ENCODE measurements at regions not wholly inside any gene's neighbourhood (a gene's known extent, or its start where the extent isn't known, plus 50 kb on each side); places are given as distances from the start of the nearest gene placed in this dataset.

DNA sequence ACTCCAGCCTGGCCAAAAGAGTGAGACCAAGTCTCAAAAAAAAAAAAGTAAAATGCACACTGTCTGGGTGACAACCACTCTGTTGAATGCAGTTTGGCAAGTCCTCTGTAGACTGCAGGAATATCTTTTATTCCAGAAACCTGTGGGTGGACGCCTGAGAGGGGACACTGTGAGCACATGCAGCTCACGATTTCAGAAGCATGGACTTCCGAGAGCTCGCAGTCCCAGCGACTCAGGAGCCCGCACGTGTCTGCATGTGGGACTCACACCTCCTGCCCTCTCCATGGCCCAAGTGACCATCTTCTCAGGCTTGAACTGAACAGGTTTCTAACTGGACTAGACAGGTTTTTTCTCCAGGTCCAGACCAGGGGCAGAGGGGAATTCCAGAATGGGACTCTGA, 388.6 kb upstream of the IRX2 start (continued):
- no peak for TF ChIP-seq SMAD1 (IDR thresholded peaks at IDR 0.05; ENCODE audit: low read depth, partially characterized antibody)
- TF ChIP-seq, protein P1, sequence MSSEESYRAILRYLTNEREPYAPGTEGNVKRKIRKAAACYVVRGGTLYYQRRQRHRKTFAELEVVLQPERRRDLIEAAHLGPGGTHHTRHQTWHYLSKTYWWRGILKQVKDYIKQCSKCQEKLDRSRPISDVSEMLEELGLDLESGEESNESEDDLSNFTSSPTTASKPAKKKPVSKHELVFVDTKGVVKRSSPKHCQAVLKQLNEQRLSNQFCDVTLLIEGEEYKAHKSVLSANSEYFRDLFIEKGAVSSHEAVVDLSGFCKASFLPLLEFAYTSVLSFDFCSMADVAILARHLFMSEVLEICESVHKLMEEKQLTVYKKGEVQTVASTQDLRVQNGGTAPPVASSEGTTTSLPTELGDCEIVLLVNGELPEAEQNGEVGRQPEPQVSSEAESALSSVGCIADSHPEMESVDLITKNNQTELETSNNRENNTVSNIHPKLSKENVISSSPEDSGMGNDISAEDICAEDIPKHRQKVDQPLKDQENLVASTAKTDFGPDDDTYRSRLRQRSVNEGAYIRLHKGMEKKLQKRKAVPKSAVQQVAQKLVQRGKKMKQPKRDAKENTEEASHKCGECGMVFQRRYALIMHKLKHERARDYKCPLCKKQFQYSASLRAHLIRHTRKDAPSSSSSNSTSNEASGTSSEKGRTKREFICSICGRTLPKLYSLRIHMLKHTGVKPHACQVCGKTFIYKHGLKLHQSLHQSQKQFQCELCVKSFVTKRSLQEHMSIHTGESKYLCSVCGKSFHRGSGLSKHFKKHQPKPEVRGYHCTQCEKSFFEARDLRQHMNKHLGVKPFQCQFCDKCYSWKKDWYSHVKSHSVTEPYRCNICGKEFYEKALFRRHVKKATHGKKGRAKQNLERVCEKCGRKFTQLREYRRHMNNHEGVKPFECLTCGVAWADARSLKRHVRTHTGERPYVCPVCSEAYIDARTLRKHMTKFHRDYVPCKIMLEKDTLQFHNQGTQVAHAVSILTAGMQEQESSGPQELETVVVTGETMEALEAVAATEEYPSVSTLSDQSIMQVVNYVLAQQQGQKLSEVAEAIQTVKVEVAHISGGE (CRISPR knock-in tag; IDR thresholded peaks at IDR 0.05), result no peak
- TF ChIP-seq, protein P2, sequence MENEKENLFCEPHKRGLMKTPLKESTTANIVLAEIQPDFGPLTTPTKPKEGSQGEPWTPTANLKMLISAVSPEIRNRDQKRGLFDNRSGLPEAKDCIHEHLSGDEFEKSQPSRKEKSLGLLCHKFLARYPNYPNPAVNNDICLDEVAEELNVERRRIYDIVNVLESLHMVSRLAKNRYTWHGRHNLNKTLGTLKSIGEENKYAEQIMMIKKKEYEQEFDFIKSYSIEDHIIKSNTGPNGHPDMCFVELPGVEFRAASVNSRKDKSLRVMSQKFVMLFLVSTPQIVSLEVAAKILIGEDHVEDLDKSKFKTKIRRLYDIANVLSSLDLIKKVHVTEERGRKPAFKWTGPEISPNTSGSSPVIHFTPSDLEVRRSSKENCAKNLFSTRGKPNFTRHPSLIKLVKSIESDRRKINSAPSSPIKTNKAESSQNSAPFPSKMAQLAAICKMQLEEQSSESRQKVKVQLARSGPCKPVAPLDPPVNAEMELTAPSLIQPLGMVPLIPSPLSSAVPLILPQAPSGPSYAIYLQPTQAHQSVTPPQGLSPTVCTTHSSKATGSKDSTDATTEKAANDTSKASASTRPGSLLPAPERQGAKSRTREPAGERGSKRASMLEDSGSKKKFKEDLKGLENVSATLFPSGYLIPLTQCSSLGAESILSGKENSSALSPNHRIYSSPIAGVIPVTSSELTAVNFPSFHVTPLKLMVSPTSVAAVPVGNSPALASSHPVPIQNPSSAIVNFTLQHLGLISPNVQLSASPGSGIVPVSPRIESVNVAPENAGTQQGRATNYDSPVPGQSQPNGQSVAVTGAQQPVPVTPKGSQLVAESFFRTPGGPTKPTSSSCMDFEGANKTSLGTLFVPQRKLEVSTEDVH (IDR thresholded peaks at IDR 0.05; ENCODE audit: low read depth, partially characterized antibody), result no peak
- TF ChIP-seq, protein P3, sequence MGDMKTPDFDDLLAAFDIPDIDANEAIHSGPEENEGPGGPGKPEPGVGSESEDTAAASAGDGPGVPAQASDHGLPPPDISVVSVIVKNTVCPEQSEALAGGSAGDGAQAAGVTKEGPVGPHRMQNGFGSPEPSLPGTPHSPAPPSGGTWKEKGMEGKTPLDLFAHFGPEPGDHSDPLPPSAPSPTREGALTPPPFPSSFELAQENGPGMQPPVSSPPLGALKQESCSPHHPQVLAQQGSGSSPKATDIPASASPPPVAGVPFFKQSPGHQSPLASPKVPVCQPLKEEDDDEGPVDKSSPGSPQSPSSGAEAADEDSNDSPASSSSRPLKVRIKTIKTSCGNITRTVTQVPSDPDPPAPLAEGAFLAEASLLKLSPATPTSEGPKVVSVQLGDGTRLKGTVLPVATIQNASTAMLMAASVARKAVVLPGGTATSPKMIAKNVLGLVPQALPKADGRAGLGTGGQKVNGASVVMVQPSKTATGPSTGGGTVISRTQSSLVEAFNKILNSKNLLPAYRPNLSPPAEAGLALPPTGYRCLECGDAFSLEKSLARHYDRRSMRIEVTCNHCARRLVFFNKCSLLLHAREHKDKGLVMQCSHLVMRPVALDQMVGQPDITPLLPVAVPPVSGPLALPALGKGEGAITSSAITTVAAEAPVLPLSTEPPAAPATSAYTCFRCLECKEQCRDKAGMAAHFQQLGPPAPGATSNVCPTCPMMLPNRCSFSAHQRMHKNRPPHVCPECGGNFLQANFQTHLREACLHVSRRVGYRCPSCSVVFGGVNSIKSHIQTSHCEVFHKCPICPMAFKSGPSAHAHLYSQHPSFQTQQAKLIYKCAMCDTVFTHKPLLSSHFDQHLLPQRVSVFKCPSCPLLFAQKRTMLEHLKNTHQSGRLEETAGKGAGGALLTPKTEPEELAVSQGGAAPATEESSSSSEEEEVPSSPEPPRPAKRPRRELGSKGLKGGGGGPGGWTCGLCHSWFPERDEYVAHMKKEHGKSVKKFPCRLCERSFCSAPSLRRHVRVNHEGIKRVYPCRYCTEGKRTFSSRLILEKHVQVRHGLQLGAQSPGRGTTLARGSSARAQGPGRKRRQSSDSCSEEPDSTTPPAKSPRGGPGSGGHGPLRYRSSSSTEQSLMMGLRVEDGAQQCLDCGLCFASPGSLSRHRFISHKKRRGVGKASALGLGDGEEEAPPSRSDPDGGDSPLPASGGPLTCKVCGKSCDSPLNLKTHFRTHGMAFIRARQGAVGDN (IDR thresholded peaks at IDR 0.05), result no peak
- TF ChIP-seq, protein P4, sequence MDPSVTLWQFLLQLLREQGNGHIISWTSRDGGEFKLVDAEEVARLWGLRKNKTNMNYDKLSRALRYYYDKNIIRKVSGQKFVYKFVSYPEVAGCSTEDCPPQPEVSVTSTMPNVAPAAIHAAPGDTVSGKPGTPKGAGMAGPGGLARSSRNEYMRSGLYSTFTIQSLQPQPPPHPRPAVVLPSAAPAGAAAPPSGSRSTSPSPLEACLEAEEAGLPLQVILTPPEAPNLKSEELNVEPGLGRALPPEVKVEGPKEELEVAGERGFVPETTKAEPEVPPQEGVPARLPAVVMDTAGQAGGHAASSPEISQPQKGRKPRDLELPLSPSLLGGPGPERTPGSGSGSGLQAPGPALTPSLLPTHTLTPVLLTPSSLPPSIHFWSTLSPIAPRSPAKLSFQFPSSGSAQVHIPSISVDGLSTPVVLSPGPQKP (IDR thresholded peaks at IDR 0.05; ENCODE audit: low read depth, low read length), result no peak
- TF ChIP-seq IKZF2 (IDR thresholded peaks at IDR 0.05), result no peak
- TF ChIP-seq ZNF274 (IDR thresholded peaks at IDR 0.05; ENCODE audit: insufficient read depth, insufficient read length), result no peak
